ENCODE measurements at regions not wholly inside any gene's neighbourhood (a gene's known extent, or its start where the extent isn't known, plus 50 kb on each side); places are given as distances from the start of the nearest gene placed in this dataset.

- no peak for DNase-seq (ENCODE audit: low read depth in 2 of 2)
These were observed 620.8 kb downstream of the HTR1A start for GRCh38 chr5:63341442-63341841.

GRCh38 chr5:63323926-63324325, 638.3 kb downstream of the HTR1A start:
- no peak for DNase-seq (ENCODE audit: low read depth in 2 of 2)

GRCh38 chr5:63314551-63314950, 647.7 kb downstream of the HTR1A start:
- no peak for DNase-seq (ENCODE audit: low read depth in 2 of 2)

DNA sequence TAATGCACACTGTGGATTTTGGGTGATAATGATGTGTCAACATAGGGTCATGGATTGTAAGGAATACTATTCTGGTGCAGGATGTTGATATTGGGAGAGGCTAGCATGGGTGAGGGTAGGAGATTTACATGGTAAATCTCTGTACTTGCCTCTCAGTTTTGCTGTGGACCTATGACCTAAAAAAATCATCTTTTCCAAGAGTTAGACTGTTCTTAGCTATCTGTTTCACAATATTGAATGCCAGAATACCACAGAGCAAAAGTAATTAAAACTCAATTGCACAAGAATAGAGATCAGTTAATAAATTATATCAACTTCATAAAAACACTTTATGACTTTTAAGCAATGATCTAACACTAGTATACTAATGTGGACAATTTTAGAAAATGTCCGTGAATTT, 651.6 kb downstream of the HTR1A start:
- DNase-seq (ENCODE audit: low read depth in 2 of 2): no peak

DNA sequence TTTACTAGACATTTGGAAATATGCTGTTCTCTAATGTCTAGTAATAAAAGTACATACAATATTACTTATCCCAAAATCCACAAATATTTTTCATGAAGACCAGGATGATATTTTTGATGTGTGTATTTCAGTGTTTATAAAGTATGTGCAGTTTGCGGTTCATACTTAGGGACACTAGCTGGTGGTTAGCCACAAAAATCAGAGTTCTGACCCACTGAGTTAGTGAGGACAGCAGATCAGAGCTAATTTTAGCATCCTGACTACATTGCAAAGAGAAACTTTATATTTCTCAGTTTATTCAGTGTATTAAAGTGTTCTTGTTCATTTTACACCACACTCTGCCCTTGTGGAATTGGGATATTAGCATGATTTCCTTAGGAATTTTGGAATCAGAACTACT, 655.3 kb downstream of the HTR1A start:
- no peak for DNase-seq (ENCODE audit: low read depth in 2 of 2)

DNA sequence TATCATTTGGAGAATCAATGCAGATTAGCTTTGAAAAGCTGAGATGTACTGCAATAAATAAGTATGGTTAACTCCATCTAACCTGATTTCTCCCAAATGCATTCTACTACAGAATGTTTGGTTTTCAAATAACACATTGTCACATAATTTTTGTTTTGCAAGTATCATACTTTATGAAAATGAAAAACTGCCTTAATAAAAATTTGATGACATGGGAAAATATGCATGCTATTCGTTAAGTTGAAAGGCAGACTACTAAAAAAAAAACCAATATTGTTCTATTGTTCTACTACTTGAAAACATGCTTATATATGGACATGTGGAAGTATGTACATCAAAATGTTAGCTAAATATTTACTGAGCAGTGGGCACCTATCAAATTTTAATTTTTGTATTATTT, 668.9 kb downstream of the HTR1A start:
- DNase-seq (ENCODE audit: low read depth in 2 of 2): no peak

GRCh38 chr5:63286724-63287123, 675.5 kb downstream of the HTR1A start:
- DNase-seq (ENCODE audit: low read depth in 2 of 2): no peak

DNA sequence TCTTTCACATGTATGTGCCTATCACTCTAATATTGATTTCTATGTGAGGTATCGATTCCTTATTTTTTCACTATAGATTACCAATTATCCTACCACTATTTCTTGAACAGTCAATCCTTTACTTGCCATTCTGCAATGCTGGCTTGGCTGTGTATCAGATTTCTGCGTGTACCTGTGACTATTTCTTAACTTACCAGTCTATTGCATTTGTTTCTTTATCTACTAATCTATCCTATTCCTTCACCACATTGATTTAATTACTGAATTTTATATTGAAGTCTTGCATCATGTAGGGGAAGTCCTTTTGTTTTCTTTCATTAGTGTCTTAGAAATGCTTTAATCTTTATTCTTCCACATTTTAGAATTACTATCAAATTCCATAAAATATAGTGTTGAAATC, 684.8 kb downstream of the LRRC70 start:
- no peak for DNase-seq (ENCODE audit: low read depth in 2 of 2)

GRCh38 chr5:63262185-63262981, 683.8 kb downstream of the LRRC70 start:
- DNase-seq (ENCODE audit: low read depth in 2 of 2): no peak

DNA sequence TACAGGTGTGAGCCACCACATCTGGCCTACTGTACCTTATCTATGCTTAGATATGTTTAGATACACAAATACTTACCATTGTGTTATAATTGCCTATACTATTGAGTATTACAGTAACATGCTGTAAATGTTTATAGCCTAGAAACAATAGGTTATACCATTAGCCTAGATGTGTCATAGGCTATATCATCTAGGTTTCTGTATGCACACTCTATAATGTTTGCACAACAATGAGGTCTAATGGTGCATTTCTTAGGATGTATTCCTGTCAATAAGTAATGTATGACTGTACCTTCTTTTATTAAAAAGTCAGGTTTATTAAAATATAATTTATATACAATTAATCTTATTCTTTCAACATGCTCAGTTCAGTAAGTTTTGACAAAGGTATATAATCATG, 683.1 kb downstream of the LRRC70 start:
- DNase-seq (ENCODE audit: low read depth in 2 of 2): no peak

DNA sequence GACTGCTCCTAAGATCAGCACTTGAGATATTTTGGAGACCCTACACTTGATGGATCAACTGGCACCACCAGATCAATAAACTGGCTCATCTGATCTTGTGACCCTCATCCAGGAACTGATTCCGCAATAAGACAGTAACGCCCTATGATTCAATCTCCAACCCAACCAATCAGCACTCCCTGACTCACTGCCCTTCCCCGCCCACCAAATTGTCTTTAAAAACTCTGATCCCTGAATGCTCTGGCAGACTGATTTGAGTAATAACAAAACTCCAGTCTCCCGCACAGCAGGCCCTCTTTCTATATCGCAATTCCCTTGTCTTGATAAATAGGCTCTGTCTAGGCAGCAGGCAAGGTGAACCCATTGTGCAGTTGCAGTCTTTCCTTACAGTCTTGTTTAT, 677.0 kb downstream of the LRRC70 start:
- DNase-seq (ENCODE audit: low read depth in 2 of 2): no peak

- DNase-seq (ENCODE audit: low read depth in 2 of 2): no peak
These were observed 672.3 kb downstream of the LRRC70 start for GRCh38 chr5:63250939-63251338.

- no peak for DNase-seq (ENCODE audit: low read depth in 2 of 2)
These were observed 671.3 kb downstream of the LRRC70 start for GRCh38 chr5:63249960-63250359.

DNA sequence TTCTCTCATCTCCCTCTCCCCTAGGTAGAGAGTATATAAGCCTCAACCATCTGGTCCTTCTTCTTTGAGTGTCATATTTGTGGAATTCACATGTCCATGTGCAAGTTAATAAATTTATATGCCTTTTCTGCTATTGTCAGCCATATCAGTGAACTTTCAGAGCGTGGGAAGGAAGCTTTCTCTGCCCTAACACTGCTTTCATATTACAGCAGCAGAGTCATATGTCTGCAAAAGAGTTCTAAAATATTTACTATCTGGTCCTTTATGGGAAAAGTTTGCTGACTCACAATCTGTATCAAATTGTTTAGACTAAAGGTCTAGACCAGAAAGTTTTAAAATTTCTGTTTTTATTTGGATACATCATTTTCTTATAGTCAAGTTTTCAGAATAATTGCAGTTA, 669.0 kb downstream of the LRRC70 start:
- no peak for DNase-seq (ENCODE audit: low read depth in 2 of 2)

GRCh38 chr5:63245271-63245670, 666.7 kb downstream of the LRRC70 start:
- no peak for DNase-seq (ENCODE audit: low read depth in 2 of 2)

- DNase-seq (ENCODE audit: low read depth in 2 of 2): no peak
These were observed 661.6 kb downstream of the LRRC70 start for GRCh38 chr5:63240063-63240755.

DNA sequence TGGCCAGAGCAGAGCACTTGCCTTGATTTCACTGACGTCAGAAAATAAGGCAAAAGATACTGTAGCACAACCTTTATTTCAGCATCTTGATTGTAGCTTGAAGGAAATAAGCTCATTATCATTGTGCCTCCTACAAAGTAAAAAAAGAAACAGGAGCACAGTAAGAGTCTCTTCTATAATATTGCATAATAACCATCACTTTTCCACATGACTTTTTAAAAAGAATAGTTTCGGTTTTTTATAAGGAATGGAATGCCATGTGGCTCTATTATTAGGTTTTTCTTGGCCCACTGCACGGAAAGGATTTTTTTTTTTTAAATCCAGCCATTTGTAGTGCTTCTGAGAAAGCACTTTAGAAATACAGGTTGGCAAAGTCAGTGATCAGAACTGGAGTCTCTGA, 655.3 kb downstream of the LRRC70 start:
- DNase-seq (ENCODE audit: low read depth in 2 of 2): no peak

- DNase-seq (ENCODE audit: low read depth in 2 of 2): no peak
These were observed 654.7 kb downstream of the LRRC70 start for GRCh38 chr5:63233361-63233760.

DNA sequence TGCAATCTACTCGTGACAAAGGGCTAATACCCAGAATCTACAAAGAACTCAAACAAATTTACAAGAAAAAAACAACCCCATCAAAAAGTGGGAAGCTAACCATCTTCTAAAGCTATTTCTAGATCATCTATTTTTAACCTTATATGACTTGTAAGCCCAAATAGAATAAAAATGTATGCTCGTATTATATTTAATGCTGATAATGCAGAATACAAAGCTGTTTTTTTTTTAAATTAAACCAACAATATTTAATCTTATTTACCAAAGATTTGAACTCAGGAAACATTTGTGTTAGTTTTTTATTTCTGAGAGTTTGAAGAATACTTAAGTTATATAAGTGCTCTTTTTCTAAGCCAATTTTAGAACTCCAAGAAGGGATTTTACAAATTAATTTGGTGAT, 652.1 kb downstream of the LRRC70 start:
- no peak for DNase-seq (ENCODE audit: low read depth in 2 of 2)

GRCh38 chr5:63228154-63228553, 649.5 kb downstream of the LRRC70 start:
- no peak for DNase-seq (ENCODE audit: low read depth in 2 of 2)

GRCh38 chr5:63220244-63220643, 641.6 kb downstream of the LRRC70 start:
- no peak for DNase-seq (ENCODE audit: low read depth in 2 of 2)

DNA sequence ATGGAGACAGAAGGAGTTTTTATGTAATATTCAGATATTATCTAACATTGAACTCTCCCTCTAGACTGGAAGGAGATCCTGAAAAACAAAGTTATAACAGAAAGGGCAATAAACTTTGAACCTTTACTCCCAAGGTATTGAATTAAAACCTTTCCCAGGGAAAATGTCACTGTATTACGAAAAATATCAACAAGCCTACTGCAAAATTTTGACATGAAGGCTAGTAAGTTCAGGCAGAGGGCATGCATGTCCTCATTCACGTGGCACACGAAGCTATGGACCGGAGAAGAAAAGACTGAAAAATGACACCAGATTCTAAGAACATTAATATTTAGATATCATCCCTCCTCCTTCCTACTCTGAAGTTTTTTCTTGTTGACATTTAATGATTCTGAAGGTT, 638.8 kb downstream of the LRRC70 start:
- DNase-seq (ENCODE audit: low read depth in 2 of 2): no peak

DNA sequence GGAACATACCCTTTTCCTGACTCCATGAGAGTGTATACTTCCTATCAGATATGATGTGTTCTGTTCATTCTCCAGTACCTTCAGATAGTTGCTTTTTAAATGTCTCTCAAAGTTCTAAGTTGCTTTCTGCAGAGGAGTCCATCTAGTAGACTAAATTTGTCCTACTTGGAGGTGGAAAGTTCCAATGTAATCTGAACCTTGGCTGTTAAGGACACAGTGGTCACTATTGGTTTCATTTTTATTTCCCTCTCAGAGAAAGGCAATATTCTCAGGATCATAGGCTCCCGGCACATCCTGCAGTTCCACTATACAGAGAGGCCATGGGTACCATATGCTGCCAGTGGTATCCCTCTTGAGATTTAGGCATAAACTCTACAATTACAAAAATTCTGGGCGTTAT, 634.6 kb downstream of the LRRC70 start:
- DNase-seq (ENCODE audit: low read depth in 2 of 2): no peak

Data from stimulated activated CD8-positive, alpha-beta memory T cell treated with anti-CD3 and anti-CD28 coated beads, Interleukin-15, amount 100 ng/mL, for 48 hours (primary cell).